ENCODE measurements at regions not wholly inside any gene's neighbourhood (a gene's known extent, or its start where the extent isn't known, plus 50 kb on each side); places are given as distances from the start of the nearest gene placed in this dataset.

DNA sequence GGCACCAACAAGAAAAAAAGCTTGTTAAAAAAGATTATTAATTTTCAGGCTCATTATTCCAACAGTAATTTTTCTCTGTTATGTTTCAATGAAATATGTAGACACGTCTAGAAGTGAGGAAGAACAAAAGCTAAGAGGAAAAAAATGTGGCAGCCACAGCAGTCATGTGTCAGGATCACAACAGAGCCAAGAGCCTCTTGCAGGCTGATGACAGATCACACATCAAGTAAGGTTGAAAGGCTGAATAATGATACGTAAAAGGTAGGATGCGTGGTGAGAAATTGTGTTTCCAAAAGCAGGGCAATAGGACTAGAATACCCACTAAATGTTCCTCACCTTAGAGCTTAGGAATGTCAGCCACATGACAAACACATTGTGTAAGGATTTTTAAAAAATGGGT, 124.8 kb downstream of the HTR1A start:
- no peak overlapping the region for H3K4me3 ChIP-seq
- DNase-seq (ENCODE audit: low spot score in 2 of 2) = no peak
- no peaks in the 10 kb centered on the region for H3K36me3 ChIP-seq
- no peaks in the 10 kb centered on the region for H3K4me1 ChIP-seq
- H3K9me3 ChIP-seq = no peaks in the 10 kb centered on the region
- intact Hi-C loops (cut with DNase I) = no loop called here
- H3K27ac ChIP-seq = no peak overlapping the region
- TF ChIP-seq, protein P1, sequence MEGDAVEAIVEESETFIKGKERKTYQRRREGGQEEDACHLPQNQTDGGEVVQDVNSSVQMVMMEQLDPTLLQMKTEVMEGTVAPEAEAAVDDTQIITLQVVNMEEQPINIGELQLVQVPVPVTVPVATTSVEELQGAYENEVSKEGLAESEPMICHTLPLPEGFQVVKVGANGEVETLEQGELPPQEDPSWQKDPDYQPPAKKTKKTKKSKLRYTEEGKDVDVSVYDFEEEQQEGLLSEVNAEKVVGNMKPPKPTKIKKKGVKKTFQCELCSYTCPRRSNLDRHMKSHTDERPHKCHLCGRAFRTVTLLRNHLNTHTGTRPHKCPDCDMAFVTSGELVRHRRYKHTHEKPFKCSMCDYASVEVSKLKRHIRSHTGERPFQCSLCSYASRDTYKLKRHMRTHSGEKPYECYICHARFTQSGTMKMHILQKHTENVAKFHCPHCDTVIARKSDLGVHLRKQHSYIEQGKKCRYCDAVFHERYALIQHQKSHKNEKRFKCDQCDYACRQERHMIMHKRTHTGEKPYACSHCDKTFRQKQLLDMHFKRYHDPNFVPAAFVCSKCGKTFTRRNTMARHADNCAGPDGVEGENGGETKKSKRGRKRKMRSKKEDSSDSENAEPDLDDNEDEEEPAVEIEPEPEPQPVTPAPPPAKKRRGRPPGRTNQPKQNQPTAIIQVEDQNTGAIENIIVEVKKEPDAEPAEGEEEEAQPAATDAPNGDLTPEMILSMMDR (IDR thresholded peaks at IDR 0.05) = no peak
- H3K27me3 ChIP-seq = no peaks in the 10 kb centered on the region

DNA sequence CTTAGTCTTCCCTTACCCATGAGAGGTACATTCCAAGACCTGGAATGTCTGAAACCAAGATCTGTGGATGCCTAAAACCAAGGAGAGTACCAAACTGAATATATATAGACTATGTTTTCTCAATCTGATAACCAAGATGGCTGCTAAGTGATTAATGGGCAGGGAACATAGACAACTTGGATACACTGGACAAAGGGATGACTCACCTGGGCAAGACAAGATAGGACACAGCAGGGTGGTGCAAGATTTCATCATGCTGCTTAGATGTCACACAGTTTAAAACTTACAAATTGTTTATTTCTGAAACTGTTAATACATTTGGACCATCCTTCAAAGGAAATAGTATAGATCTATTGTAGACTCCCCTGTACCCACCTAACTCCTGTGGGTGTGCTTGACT, 130.9 kb downstream of the HTR1A start:
- Histone ChIP-seq H3K4me1 (no peaks in the 10 kb centered on the region), H3K27ac (no peak overlapping the region), H3K9me3 (no peaks in the 10 kb centered on the region), H3K36me3 (no peaks in the 10 kb centered on the region), H3K4me3 (no peak overlapping the region), H3K27me3 (no peaks in the 10 kb centered on the region)
- intact Hi-C loops (cut with DNase I) = no loop called here
- TF ChIP-seq, protein P1 (IDR thresholded peaks at IDR 0.05) = no peak
- no peak for DNase-seq (ENCODE audit: low spot score in 2 of 2)

DNA sequence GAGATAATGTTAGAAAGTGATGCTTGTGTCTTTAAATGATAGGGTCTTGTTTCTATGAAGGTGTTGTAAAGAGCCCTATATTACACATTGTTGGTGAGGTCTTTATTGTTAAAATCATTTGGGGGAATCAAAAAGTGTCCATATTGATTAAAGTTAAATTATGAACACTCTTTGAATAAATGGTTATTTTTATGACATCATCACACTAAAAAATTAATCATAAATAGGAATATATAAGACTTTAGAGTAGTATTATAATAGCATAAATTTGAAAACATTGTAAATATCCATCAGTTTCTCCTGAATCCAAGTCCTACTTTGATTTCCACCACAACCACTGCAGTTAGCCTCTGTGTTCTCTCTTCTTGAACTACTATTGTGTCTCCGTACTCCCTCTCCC, 136.3 kb downstream of the HTR1A start:
- Histone ChIP-seq H3K9me3 (no peaks in the 10 kb centered on the region), H3K27ac (no peak overlapping the region), H3K27me3 (no peaks in the 10 kb centered on the region), H3K4me3 (no peak overlapping the region), H3K4me1 (no peaks in the 10 kb centered on the region), H3K36me3 (no peaks in the 10 kb centered on the region)
- TF ChIP-seq, protein P1 (IDR thresholded peaks at IDR 0.05) = no peak
- intact Hi-C loops (cut with DNase I) = no loop called here
- no peak for DNase-seq (ENCODE audit: low spot score in 2 of 2)

DNA sequence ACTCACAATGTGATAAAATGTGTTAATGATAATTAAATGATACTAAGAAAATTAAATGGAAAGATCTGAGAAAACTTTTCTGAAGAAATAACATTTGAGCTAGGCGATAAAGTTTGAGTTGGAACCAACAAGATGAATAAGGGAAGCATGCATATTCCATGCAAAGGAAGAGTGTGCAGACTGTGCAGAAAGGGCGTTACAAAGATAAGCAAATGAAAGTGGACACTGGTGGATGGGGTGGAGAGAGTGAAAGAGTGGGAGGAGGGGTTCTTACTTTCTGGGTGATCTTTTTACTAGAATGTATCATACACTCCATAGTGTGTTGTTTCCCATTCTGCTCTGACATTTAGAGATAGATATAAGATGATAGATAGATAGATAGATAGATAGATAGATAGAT, 138.7 kb downstream of the HTR1A start:
- intact Hi-C loops (cut with DNase I) = no loop called here
- no peak for DNase-seq (ENCODE audit: low spot score in 2 of 2)
- TF ChIP-seq, protein P1 (IDR thresholded peaks at IDR 0.05) = no peak

DNA sequence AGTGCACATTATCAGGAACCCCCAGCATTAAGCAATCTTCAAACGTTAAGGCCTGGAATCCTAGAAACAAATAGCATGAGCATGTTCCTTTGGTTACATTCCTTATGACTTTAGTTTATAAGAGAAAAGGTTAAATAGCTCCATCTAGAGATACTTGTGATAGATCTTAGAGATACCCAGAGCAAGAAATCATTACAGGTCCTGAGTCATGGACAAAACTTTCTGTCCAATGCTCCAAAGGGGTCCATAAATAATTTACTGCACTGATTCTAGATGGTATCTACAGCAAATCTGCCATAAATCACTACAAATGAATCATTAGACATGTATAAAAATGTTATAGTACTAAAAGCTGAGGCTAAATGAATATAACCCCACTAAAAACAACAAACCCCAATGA, 139.6 kb downstream of the HTR1A start:
- no peak for DNase-seq (ENCODE audit: low spot score in 2 of 2)
- intact Hi-C loops (cut with DNase I) = no loop called here
- Histone ChIP-seq H3K27me3 (no peaks in the 10 kb centered on the region), H3K27ac (no peak overlapping the region), H3K4me3 (no peak overlapping the region), H3K36me3 (no peaks in the 10 kb centered on the region), H3K9me3 (no peaks in the 10 kb centered on the region), H3K4me1 (no peaks in the 10 kb centered on the region)
- TF ChIP-seq, protein P1 (IDR thresholded peaks at IDR 0.05) = no peak

More for the DNA sequence above, 138.7 kb downstream of the HTR1A start:
- Histone ChIP-seq H3K27ac (no peak overlapping the region), H3K4me3 (no peak overlapping the region), H3K27me3 (no peaks in the 10 kb centered on the region), H3K36me3 (no peaks in the 10 kb centered on the region), H3K4me1 (no peaks in the 10 kb centered on the region), H3K9me3 (no peaks in the 10 kb centered on the region)

DNA sequence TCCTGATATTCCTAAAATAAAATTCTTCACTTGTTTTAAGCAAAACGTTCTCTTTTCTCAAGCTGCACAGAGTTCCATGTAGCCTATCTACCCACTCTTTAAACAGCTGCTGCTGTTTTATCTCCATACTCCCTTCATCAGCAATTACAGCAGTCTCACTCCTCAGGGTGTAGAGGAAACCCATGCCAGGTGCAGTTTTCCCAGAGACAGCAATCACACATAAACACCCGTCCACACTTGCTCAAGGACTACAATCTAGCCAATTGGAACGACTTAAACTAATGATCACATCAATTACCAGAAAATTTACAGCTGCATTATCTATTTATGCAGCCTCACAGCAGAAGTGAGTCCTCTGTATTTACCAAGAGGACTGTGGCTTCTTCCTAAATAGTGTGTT, 141.7 kb downstream of the HTR1A start:
- TF ChIP-seq, protein P1 (IDR thresholded peaks at IDR 0.05) = no peak
- Histone ChIP-seq H3K4me1 (no peaks in the 10 kb centered on the region), H3K27me3 (no peaks in the 10 kb centered on the region), H3K36me3 (no peaks in the 10 kb centered on the region), H3K9me3 (no peaks in the 10 kb centered on the region), H3K27ac (no peak overlapping the region), H3K4me3 (no peak overlapping the region)
- no peak for DNase-seq (ENCODE audit: low spot score in 2 of 2)
- intact Hi-C loops (cut with DNase I) = no loop called here

All from ascending aorta (tissue), 2 donors.